ENCODE measurements at regions not wholly inside any gene's neighbourhood (a gene's known extent, or its start where the extent isn't known, plus 50 kb on each side); places are given as distances from the start of the nearest gene placed in this dataset.

DNA sequence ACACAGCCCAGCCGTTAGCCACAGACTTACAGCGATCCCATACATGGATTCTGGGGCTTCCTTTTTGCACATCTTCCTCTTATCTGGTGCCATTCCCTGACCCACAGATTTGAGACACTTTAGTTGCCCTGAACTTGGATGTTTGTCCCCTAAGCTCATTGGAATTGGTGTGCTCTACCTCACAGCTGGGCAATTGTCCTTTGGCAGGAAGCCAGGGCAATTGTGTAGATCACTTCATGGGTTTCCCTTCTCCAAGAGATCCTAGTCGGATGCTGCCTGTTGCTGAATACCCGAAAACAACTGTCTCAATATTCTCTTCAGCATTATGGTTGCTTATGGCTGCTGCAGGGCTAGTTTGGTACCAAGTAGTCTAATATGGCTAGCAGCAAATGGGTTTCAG lies 470.7 kb upstream of the MKI67 start:
- no peak for DNase-seq

DNA sequence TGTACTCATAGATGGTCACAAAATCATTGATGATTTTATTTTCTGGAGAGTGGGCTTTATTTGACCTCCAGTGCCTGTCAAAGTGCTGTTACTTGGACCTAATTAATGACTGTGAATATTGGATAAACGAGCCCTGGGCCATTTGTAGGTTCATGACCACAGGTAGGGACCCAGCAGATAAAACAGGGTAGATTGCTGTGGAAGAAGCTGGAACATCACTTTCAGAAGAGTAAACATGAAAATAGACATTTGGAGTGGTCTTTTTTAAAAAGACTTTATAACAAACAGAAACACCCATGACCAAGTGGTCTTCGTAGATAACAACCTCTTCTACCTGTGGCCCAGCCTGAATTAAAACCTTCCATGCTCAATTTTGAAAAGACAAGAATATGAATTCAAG lies 472.8 kb upstream of the MKI67 start:
- DNase-seq: no peak

DNA sequence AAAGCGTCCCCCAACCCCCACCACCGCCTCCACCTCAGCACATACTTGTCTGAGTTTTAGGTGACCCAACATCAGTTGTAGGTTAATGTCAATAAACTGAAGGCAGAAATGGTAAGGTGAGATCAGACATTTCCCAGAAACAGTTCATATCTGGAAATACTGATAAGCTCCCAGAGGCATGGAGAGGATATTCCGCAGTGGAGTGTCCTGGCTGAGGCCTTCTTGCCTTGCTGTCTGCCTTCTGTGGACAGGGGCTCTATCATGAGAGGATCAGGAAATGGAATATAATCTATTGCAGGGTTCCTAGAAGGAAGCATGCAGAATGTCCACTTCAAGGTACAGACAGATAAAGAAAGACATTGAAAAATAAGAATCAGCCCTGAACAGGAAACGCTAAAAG lies 473.3 kb upstream of the MKI67 start:
- DNase-seq: no peak

DNA sequence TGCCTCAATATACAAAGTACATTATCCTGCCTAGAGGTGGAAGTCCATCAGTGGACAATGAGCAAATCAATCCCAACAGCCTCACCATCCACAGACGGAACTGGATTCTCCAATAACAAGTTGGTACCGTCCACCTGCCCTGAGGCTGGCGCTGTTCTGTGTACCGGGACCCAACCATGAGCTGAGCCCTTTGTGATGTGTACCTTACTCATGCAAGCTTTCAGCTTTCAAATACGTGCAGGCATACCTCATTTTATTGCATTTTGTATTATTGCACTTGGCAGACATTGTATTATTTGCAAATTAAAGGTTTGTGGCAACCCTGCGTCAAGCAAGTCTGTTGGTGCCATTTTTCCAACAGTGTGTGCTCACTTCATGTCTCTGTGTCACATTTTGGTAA lies 476.0 kb upstream of the MKI67 start:
- no peak for DNase-seq

DNA sequence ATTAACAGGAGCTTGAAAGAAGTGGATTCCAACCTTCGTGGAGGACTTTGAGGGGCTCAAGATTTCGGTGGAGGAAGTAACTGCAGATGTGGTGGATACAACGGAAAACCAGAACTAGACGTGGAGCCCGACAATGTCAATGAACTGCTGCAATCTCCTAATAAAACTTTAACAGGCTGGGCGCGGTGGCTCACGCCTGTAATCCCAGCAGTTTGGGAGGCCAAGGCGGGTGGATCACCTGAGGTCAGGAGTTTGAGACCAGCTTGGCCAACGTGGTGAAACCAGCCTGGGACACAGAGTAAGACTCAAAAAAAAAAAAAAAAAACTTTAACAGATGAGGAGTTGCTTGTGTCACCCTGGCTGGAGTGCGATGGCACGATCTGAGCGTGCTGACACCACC lies 477.8 kb upstream of the MKI67 start:
- DNase-seq: no peak

DNA sequence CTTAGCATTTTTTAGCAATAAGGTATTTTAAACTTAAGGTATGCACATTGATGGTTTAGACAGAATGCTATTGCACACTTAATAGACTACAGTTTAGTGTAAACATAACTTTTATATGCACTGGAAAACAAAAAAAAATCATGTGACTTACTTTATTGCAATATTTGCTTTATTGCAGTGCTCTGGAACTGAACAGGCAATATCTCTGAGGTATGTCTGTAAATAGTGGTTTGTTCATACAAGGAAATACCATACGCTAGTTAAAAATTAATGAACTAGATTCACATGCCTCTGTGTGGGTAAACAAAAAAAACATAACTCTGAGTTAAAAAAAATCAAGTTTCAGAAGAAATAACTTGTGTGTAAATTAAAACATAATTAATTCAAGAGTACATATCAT lies 479.0 kb upstream of the MKI67 start:
- no peak for DNase-seq

DNA sequence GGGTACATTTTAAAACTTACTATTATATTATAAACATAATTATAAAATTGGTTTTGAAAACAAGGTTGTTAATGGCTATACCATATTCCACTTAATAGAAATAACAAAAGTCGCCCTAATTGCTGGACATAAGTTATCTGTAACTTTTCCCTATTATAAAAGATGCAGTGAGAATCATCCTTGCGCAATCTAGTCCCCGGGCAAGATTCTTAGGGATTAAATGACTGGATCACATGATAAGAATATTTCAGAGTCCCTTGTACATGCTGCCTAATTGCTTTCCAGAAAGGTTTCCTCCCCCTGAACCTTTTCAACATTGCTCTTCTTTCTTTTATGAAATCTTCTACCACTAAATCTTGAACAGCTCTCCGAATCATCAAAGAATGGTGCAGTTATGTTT lies 479.8 kb upstream of the MKI67 start:
- no peak for DNase-seq

DNA sequence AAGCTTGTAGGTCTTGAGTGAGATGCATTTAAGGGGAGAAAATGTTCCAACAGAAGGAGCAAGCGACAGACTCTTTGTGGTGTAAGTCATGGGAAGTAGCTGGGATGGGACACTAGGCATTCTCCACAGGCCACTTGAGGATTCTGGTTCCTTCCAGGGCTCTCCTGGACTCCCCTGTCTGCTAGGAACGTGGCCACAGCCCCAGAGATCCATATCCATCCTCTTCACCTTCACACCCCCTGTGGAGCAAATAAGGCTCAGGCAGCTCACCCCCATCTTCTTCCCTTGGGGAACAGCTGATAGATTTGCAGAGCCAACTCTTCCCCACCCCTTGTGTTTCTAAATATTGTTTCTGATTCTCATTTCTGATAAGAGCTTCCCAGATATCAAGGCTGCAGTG lies 482.6 kb upstream of the MKI67 start:
- DNase-seq: no peak

DNA sequence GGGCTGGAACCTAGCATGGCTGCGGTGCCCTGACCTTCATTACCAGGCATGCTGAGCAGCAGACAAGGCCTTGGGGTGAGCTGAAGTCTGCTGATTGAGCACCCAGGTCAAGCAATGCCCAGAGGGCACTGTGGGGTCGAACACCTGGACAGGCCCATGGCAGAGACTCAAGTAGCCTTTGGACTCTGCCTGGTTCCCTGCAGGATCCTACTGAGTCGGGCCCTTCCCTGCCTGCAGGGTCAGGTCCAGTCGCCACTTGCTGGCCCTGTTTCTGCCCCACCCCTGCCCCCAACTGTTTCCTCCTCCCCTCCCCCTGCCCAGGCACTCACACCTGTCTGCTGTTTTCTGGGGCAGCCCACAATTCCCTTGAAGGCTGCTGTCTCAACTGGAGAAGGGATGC lies 483.2 kb upstream of the MKI67 start:
- no peak for DNase-seq

DNA sequence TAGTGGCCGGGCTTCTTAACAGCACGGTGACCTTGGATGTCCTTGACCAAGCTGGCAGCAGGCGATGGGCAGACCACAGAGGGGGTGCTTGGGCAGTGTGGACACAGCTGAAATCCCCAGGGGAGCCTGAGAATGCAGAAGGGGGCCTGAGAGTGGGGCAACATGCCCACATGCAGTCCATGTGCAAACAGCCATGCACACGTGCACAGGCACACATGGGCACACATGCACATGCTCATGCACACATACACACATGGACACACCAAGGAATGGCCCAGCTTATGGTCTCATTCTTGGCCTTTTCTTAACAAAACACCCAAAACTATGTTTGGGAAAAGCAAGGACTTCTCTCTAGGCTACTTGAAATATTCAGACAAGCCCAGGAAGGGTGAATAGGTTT lies 483.9 kb upstream of the MKI67 start:
- DNase-seq: no peak

DNA sequence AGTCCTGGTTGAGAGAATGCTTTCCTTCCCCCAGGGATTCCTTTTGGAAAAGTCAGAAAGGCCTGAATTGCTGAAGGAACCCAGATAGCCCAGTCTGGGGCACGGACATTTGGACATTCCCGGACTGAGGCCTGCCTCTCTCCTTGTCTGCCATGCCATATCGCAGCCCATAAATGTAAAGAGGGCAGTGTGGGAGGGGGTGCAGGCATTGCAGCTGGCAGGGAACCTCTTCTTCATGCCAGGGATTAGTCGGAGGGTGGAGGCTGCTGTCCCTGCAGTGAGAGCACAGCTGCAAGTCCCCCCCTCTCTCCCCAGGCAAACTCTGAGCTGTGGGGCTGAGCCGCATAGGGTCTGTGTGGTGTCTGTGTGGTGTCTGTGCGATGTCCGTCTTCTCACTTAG lies 486.0 kb upstream of the MKI67 start:
- no peak for DNase-seq

DNA sequence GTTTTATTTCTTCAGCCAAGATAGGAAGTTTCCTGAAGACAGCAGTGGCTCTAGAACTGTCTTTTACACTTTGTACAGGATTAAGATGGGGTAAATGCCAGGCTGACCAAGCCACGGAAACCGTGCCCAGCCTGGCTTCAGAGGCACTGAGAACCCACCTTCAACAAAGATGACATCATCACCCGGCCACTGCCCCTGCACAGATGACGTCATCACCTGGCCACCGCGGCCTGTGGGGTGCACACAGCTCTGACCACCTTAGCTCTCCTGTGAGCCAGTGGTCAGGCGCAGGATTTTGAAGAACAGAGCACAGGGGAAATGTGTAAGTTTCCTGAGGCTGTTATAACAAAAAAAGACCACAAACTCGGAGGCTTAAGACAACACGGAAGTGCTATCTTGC lies 486.4 kb upstream of the MKI67 start:
- DNase-seq: no peak

DNA sequence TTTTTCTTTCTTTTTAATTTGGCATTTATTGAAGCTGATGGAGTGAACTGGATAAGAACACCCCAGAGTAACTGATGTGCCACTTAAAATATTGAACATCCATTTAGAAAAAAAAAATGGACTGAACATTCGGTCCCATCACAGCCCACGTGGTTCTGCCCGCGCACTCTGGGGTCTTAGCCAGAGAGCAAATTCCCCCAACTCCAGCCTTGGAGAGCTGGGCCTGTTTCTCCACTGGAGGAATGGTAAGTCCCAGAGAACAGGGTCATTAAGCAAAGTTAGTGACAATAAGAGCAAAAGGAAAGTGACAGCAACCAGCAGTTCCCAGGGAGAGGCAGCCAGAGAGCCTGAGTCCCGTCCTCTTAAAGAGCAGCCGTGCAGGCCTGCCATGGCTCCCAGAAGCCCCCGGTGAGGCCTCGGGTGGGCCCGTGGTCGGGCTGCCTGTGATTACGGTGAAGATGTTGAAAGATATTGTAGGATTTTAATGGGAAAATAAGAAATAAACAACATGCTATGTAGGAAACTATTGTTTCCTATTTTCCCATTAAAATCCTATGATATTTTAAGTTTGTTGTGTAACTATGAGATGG lies 487.9 kb upstream of the MKI67 start:
- no peak for DNase-seq

DNA sequence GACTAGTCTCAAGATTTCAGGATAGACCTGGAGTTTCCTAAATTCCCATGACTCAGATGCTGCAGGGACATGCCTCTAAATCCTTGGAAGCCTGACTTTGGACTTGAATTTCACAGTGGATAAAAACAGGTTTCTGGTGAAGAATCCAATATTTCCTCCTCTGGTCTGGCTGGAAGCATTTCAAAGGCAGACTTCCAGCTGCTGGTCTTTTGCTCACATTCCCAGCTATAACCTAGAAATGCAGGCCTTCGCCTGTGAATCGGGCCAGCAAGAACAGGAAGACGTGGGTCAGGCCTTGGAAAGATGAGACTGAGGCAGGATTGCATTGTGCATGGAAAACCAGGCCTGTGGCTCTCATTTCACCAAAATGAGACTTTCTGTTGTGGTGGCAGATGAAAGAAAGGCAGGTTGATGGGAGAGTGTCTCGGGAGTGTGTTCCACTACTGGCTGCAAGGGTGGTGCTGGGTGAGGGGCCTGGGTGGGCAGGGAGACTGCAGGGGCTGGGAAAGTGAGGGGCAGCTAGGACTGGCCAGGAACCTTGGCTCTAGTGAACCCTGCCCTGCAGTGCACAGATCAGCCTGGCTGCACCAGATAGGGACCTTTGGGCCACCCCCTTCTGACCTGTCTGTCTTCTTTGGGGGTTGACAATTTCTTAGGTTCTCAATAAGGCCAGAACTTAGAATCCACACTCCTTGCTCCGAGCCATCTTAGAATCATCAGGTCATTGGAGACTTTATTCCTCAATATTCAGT lies 488.8 kb upstream of the MKI67 start:
- DNase-seq: no peak

DNA sequence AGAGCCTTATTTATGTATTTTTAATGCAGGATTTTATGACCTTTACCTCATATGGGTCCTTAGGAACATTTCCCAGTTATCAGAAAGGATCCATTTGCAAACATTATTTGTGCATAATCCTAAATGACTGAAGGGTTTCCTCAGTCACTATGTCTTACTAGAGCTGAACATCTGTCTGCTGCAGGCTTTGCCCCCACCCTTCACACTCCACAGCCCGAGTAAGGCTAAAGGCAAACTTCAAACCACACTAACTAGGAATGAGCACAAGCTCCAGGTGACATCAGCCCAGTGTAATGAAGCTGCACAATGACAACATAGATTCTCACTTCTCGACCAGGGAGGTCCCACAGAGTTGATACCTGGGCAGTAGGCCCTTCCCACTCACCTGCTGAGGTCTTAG lies 491.3 kb upstream of the MKI67 start:
- no peak for DNase-seq

DNA sequence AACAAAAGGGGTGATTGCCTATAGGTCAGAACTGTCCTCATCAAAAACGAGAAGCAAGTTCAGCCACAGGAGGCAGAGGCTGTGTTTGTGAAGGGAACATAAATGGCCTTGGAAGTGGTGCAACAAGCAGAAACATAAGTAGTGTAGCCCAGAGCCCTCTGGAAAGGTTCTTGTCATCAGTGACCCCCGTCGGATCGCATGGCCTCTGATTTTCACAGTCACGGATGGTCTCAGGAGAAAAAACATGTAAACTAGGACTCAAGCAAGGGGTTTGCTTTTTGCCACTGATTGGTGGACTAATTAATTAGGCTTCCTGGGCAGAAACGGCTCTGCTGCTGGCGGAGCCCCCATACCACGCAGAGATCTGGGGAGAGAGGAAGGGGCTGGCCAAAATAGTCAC lies 496.5 kb upstream of the MKI67 start:
- no peak for DNase-seq

DNA sequence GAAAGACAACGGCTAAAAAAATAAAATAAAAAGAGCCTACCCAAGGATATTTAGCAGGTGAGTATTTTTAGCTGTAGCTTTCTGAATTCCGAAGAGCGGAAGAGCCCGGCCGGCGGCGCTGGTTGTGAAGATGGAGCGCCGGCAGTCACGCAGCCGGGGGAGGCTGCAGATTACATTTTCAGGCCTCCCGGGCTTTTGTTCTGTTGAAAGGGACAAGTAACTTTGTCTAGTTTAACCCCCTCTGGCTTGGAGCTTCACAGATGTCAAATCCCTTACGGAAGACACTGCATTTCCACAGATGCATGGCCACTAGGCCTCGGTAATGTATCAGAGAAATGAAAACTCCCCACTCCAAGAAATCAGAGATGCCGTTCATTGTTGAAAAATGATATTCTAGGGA lies 497.6 kb upstream of the MKI67 start:
- no peak for DNase-seq

DNA sequence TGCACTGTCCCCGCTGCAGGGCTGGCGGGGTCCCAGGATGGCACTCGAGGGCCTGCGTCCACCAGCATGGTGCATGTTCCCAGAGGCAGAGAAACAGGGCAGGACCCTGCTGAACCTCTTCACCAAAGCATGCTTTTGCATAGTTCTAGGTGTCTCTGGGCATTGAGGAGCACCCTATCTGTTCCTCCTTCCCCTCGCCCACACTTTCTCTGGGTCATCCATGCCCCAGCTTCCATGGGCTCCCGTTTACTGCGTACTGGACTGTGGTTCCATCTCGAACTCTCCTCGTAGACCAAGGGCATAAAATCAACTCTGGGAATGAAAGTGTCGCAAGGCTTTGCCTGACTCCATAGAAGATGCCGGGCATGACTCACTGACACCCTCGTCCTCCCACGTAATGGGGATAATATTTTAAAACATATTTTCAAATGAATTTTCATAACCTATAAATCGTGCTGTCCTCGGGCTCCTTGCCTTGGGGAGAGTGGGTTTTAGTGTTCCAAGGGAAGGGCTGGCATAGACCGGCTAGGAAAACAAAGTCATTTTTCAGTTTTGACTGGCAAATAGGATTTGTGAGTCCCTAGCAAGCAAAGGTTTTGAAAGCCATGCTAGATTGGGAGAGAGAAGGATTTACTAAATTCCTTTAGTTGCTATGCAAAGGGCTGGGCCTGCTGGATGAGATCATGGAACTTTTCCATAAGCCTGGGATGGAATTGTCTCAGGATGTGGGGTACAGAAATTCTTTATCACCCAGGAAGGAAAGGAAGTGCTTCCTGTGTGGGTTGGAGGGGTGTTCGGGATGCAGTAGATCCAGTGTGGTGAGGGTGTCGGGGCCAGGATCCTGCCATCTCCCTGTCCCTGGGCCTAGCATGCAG lies 498.7 kb upstream of the MKI67 start:
- no peak for DNase-seq

DNA sequence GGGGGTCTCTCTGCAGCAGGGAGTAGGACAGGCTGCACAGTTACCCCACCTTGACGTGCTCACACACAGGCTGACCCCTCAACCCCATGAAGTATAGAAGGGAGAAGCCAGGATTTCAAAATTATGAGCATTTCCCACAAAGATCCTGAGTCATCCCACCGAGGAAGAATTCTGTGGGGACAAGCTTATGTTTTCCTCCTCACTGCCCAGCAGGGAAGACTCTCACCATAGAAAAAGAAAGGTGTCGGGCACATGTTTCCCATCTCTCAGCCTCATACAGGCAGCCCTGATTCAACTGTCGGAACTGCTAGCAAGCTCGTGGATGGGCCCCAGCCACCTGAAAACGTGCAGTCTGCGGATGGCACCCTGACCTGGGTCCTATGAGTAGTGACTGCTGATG lies 499.7 kb upstream of the MKI67 start:
- no peak for DNase-seq

DNA sequence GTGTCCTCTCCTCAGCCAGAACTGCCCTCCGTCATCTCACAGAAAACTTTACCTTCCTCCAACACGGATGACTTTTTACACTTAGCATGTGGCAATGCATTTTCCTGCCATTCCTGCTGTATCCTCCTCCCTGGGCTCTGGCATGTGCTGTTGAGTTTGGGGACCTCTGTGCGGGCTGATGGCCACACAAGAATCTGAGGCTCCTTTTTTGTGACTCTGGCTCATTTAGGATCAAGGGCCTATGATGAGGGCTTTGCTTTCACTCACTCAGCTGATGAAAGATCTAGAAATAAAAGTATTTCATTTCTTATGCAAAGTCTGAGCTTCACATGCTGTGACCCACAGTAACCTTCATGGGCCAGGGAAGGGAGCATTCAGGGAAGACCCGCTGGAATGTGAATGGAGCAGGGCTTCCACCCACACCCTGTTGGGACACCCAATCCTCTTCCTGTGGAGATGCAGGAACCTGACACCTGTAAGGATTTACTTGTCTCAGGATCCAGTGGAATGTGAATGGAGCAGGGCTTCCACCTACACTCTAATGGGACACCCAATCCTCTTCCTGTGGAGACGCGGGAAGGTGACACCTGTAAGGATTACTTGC lies 500.3 kb upstream of the MKI67 start:
- DNase-seq: no peak

DNA sequence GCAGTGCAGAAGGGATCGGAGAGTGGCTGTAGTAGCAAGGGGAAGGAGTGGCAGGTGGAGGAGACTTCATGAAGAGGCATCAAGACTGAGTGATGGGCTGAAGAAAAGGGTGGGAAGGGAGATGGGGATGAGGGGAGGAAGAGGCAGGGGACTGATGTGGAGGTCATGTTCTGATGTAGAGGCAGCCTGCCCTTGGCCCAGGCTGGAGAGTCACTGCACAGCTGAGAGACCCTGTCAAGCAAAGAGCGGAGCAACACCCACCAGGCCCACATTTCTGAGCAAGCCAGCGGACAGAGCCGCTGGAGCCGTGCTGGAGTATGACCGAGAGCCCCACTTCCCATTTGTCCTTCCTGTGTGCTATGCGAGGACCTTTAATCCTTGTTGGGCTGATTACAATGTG lies 501.6 kb upstream of the MKI67 start:
- DNase-seq: no peak

DNA sequence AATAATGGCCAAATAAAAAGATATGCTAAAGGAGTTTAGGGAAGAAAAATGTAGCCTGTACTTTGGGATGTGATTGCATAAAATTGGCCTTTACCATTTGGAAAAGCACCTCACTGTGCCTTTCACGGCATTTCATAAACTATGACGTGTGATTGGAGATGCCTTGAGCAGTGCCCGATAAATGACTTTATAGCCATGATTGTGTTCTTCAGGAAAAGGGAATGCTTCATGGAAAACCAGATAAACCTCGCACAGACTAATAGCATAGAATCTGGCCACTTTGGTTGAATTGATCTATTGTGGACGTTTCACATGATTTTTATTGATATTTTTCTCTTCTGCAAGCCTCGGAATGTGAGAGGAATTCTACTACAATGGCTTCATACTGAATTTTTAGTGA lies 502.0 kb upstream of the MKI67 start:
- DNase-seq: no peak
